ENCODE measurements at regions not wholly inside any gene's neighbourhood (a gene's known extent, or its start where the extent isn't known, plus 50 kb on each side); places are given as distances from the start of the nearest gene placed in this dataset.

DNA sequence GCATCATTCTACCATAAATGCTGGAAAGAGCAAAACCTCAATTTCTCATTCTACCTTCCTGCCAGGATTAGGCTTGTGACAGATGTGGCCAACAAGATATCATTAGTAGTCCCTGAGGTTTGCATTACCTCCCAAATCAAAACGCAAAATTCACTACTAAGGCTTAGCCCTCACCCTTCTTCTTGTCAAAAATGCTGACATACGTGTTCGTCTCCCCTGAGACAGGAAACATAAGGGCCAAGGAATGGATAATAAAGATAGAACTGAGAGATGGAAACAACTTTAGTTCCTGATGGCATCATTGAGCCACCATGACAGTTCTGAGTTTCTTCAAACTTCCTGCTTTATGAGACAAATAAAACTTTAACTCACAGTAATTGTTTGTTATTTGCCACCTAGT, 642.1 kb downstream of the NOVA1 start:
- TF ChIP-seq, protein P1, sequence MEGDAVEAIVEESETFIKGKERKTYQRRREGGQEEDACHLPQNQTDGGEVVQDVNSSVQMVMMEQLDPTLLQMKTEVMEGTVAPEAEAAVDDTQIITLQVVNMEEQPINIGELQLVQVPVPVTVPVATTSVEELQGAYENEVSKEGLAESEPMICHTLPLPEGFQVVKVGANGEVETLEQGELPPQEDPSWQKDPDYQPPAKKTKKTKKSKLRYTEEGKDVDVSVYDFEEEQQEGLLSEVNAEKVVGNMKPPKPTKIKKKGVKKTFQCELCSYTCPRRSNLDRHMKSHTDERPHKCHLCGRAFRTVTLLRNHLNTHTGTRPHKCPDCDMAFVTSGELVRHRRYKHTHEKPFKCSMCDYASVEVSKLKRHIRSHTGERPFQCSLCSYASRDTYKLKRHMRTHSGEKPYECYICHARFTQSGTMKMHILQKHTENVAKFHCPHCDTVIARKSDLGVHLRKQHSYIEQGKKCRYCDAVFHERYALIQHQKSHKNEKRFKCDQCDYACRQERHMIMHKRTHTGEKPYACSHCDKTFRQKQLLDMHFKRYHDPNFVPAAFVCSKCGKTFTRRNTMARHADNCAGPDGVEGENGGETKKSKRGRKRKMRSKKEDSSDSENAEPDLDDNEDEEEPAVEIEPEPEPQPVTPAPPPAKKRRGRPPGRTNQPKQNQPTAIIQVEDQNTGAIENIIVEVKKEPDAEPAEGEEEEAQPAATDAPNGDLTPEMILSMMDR (conservative IDR thresholded peaks at IDR 0.05; ENCODE audit: low read depth, low read length) = no peak
- no peak for TF ChIP-seq EZH2 (IDR thresholded peaks at IDR 0.05; ENCODE audit: borderline replicate concordance, low read depth, low read length, poor library complexity, severe bottlenecking)
- CTCF ChIA-PET = no interaction called here

DNA sequence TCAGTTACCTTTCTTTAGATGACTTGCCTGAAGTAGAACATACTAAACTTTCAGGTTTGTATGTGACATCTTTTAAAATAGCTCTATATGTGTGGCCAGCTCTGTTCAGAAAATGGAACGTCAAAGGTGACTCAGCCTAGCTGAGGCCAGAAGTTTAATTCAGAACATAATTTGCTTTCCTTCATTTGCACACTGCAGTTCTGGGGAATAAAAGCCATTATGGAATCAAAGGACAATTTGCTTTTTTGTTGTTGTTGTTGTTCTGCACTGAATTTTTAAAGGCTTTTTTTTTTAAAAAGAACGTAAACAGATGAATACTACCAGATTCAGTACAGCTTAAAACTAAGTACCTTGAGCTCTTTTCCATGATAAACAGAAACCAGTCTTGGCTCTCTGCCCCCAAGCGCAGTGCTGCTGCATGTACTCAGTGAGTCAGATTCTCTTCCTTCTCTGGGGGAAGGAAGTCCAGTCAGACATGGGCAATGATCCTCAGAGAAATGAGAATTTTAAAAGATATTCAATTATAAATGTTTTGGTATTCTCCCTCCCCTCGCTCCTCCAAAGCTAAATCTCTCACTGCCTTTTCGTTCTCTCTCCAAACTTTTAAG, 644.2 kb downstream of the NOVA1 start:
- Histone ChIP-seq H3K27me3 (replicated peaks; ENCODE audit: insufficient read depth, low read depth, low read length, poor library complexity) (no peaks in the 10 kb centered on the region), H3K9me3 (ENCODE audit: low read depth, low read length, poor library complexity, severe bottlenecking) (no peaks in the 10 kb centered on the region), H3K36me3 (ENCODE audit: insufficient read depth, low read length, poor library complexity, severe bottlenecking) (no peaks in the 10 kb centered on the region), H3K27ac (ENCODE audit: low read depth, low read length, poor library complexity, severe bottlenecking) (no peak overlapping the region), H3K4me3 (ENCODE audit: low read depth, low read length, poor library complexity, severe bottlenecking) (no peak overlapping the region), H3K4me1 (ENCODE audit: insufficient read depth, low read length, poor library complexity, severe bottlenecking) (peaks cover 8% of the 10 kb centered on the region)
- POLR2A ChIA-PET (ENCODE audit: low non-redundant PET) = no interaction called here
- CTCF ChIA-PET = no interaction called here
- DNase-seq (ENCODE audit: low spot score) = peak; percentile 14
- intact Hi-C loops (cut with micrococcal nuclease; ENCODE audit: unreplicated experiment) = no loop called here
- TF ChIP-seq, protein P1 (conservative IDR thresholded peaks at IDR 0.05; ENCODE audit: low read depth, low read length) = no peak
- TF ChIP-seq EZH2 (IDR thresholded peaks at IDR 0.05; ENCODE audit: borderline replicate concordance, low read depth, low read length, poor library complexity, severe bottlenecking) = no peak
- BruUV-seq (replicated peaks) = no TSS peak

More for the DNA sequence above, 642.1 kb downstream of the NOVA1 start:
- POLR2A ChIA-PET (ENCODE audit: low non-redundant PET) = no interaction called here
- intact Hi-C loops (cut with micrococcal nuclease; ENCODE audit: unreplicated experiment) = no loop called here
- Histone ChIP-seq H3K36me3 (ENCODE audit: insufficient read depth, low read length, poor library complexity, severe bottlenecking) (no peaks in the 10 kb centered on the region), H3K9me3 (ENCODE audit: low read depth, low read length, poor library complexity, severe bottlenecking) (no peaks in the 10 kb centered on the region), H3K27ac (ENCODE audit: low read depth, low read length, poor library complexity, severe bottlenecking) (no peak overlapping the region), H3K4me3 (ENCODE audit: low read depth, low read length, poor library complexity, severe bottlenecking) (no peak overlapping the region), H3K27me3 (replicated peaks; ENCODE audit: insufficient read depth, low read depth, low read length, poor library complexity) (no peaks in the 10 kb centered on the region), H3K4me1 (ENCODE audit: insufficient read depth, low read length, poor library complexity, severe bottlenecking) (no peaks in the 10 kb centered on the region)
- BruUV-seq (replicated peaks) = no TSS peak
- DNase-seq (ENCODE audit: low spot score) = no peak

DNA sequence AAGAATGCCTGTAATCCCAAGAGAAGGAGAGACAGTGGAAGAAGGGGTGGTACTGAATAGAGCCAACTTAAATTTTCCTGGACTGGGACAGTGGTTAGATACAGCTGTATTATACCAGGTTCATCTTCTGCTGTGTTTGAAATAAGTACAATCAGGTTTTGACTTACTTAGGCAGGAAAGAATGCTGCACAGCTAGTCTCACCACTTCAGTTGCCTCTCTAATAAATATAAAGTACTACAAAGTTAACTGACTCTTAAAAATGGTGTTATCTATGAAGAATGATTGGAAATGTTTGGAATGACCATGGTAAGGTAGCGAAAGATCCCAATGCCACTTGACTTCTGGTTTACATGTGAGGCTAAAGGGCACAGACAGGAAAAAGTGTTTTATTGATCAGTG, 652.1 kb downstream of the NOVA1 start:
- Histone ChIP-seq H3K9me3 (ENCODE audit: low read depth, low read length, poor library complexity, severe bottlenecking) (no peaks in the 10 kb centered on the region), H3K4me1 (ENCODE audit: insufficient read depth, low read length, poor library complexity, severe bottlenecking) (peaks cover 8% of the 10 kb centered on the region), H3K4me3 (ENCODE audit: low read depth, low read length, poor library complexity, severe bottlenecking) (no peak overlapping the region), H3K27ac (ENCODE audit: low read depth, low read length, poor library complexity, severe bottlenecking) (no peak overlapping the region), H3K27me3 (replicated peaks; ENCODE audit: insufficient read depth, low read depth, low read length, poor library complexity) (no peaks in the 10 kb centered on the region), H3K36me3 (ENCODE audit: insufficient read depth, low read length, poor library complexity, severe bottlenecking) (no peaks in the 10 kb centered on the region)
- TF ChIP-seq, protein P1 (conservative IDR thresholded peaks at IDR 0.05; ENCODE audit: low read depth, low read length) = no peak
- TF ChIP-seq EZH2 (IDR thresholded peaks at IDR 0.05; ENCODE audit: borderline replicate concordance, low read depth, low read length, poor library complexity, severe bottlenecking) = no peak
- POLR2A ChIA-PET (ENCODE audit: low non-redundant PET) = no interaction called here
- CTCF ChIA-PET = no interaction called here
- no TSS peak for BruUV-seq (replicated peaks)
- no peak for DNase-seq (ENCODE audit: low spot score)
- intact Hi-C loops (cut with micrococcal nuclease; ENCODE audit: unreplicated experiment) = no loop called here

All from A673 (cell line).